WTC11 (cell line): ENCODE measurements at regions not wholly inside any gene's neighbourhood (a gene's known extent, or its start where the extent isn't known, plus 50 kb on each side); places are given as distances from the start of the nearest gene placed in this dataset.

Experiments used
- ATAC-seq: fragments of 200-7000 bp; cut with Tn5 transposase; 2 replicates; pipeline ENCODE4 v1.10.0; 2021; ENCODE audit warnings: mild to moderate bottlenecking, moderate library complexity
- CTCF ChIA-PET: fragments of 300-600 bp; sonication (Branson Sonifier 250); formaldehyde crosslinking; loops from one replicate; lab custom pipeline; 2021; ENCODE audit warnings: antibody characterized with exemption; lab: Charles Lee
- POLR2A ChIA-PET: fragments of 350-600 bp; sonication (Branson Sonifier 250); formaldehyde crosslinking; loops from one replicate; lab custom pipeline; 2021; ENCODE audit warnings: antibody characterized with exemption; lab: Charles Lee
- DNase-seq: peaks from one replicate; pipeline ENCODE4 v3.0.0; 2021; ENCODE audit warnings: low spot score
- H3K27ac Mint-ChIP-seq: 2 replicates; pipeline ENCODE4 v1.8.0; 2021; ENCODE audit warnings: mixed read lengths
- H3K27me3 Mint-ChIP-seq: 2 replicates; pipeline ENCODE4 v1.8.0; 2021; ENCODE audit warnings: low read depth, mild to moderate bottlenecking, moderate library complexity, mixed read lengths
- H3K36me3 Mint-ChIP-seq: 2 replicates; pipeline ENCODE4 v1.8.0; 2021; ENCODE audit warnings: mixed read lengths
- H3K4me1 Mint-ChIP-seq: 2 replicates; pipeline ENCODE4 v1.8.0; 2022; ENCODE audit warnings: mixed read lengths
- H3K4me3 Mint-ChIP-seq: 2 replicates; pipeline ENCODE4 v1.8.0; 2021; ENCODE audit warnings: mild to moderate bottlenecking, moderate library complexity, mixed read lengths
- H3K9me3 Mint-ChIP-seq: 2 replicates; pipeline ENCODE4 v1.8.0; 2021; ENCODE audit warnings: mixed read lengths
- ATF3 ChIP-seq: sonication (generic); formaldehyde crosslinking; conservative IDR thresholded peaks from 2 replicates; pipeline ENCODE4 v1.8.1; 2022; ENCODE audit warnings: mild to moderate bottlenecking, missing genetic modification reagents
- ESRRA ChIP-seq: sonication (generic); formaldehyde crosslinking; IDR thresholded peaks from 2 replicates; pipeline ENCODE4 v1.8.1; 2022; ENCODE audit warnings: mild to moderate bottlenecking, missing genetic modification reagents, borderline replicate concordance
- GTF2I ChIP-seq: fragments of 250-450 bp; sonication (Bioruptor Pico); conservative IDR thresholded peaks from 2 replicates; pipeline ENCODE4 v1.4.0; 2021; ENCODE audit warnings: mild to moderate bottlenecking
- JUN ChIP-seq: sonication (generic); formaldehyde crosslinking; IDR thresholded peaks from 2 replicates; pipeline ENCODE4 v1.8.0; 2023; ENCODE audit warnings: mild to moderate bottlenecking, missing genetic modification reagents
- MLX ChIP-seq: sonication (generic); formaldehyde crosslinking; IDR thresholded peaks from 2 replicates; pipeline ENCODE4 v1.8.1; 2023; ENCODE audit warnings: mild to moderate bottlenecking, missing genetic modification reagents, moderate library complexity
- MXD4 ChIP-seq: fragments of 250-450 bp; sonication (Bioruptor Pico); IDR thresholded peaks from 2 replicates; pipeline ENCODE4 v1.8.0; 2021; ENCODE audit warnings: mild to moderate bottlenecking, moderate library complexity, borderline replicate concordance
- NFYB ChIP-seq: sonication (generic); formaldehyde crosslinking; conservative IDR thresholded peaks from 2 replicates; pipeline ENCODE4 v1.8.0; 2022; ENCODE audit warnings: low read depth, missing genetic modification reagents
- NR1H2 ChIP-seq: sonication (generic); formaldehyde crosslinking; IDR thresholded peaks from 2 replicates; pipeline ENCODE4 v1.9.0; 2021; ENCODE audit warnings: mild to moderate bottlenecking, moderate library complexity, missing genetic modification reagents
- NR2C2 ChIP-seq: sonication (generic); formaldehyde crosslinking; IDR thresholded peaks from 2 replicates; pipeline ENCODE4 v1.8.0; 2022; ENCODE audit warnings: mild to moderate bottlenecking, missing genetic modification reagents
- RORB ChIP-seq: fragments of 250-450 bp; sonication (Bioruptor Pico); IDR thresholded peaks from 2 replicates; pipeline ENCODE4 v1.9.0; 2021; ENCODE audit warnings: mild to moderate bottlenecking
- SOX15 ChIP-seq: fragments of 250-450 bp; sonication (Bioruptor Pico); IDR thresholded peaks from 2 replicates; pipeline ENCODE4 v1.9.0; 2021; ENCODE audit warnings: mild to moderate bottlenecking
- SP1 ChIP-seq: sonication (generic); formaldehyde crosslinking; conservative IDR thresholded peaks from 2 replicates; pipeline ENCODE4 v1.8.1; 2022; ENCODE audit warnings: missing genetic modification reagents
- USF1 ChIP-seq: sonication (generic); formaldehyde crosslinking; IDR thresholded peaks from 2 replicates; pipeline ENCODE4 v1.8.0; 2022; ENCODE audit warnings: mild to moderate bottlenecking, missing genetic modification reagents
- ZNF263 ChIP-seq: sonication (generic); formaldehyde crosslinking; IDR thresholded peaks from 2 replicates; pipeline ENCODE4 v1.8.1; 2022; ENCODE audit warnings: low read depth, mild to moderate bottlenecking, moderate library complexity, missing genetic modification reagents
- TF ChIP-seq, protein P1 (sequence below): fragments of 250-450 bp; sonication (Bioruptor Pico); IDR thresholded peaks from 2 replicates; pipeline ENCODE4 v1.9.0; 2021; ENCODE audit warnings: mild to moderate bottlenecking, borderline replicate concordance
- TF ChIP-seq, protein P2 (sequence below): sonication (generic); formaldehyde crosslinking; IDR thresholded peaks from 2 replicates; pipeline ENCODE4 v1.8.1; 2022; ENCODE audit warnings: low read depth, missing genetic modification reagents, borderline replicate concordance
- TF ChIP-seq, protein P3 (sequence below): sonication (generic); formaldehyde crosslinking; IDR thresholded peaks from 2 replicates; pipeline ENCODE4 v1.8.1; 2023; ENCODE audit warnings: mild to moderate bottlenecking, moderate library complexity, missing genetic modification reagents
- TF ChIP-seq, protein P4 (sequence below): sonication (generic); formaldehyde crosslinking; IDR thresholded peaks from 2 replicates; pipeline ENCODE4 v1.8.1; 2023; ENCODE audit warnings: mild to moderate bottlenecking, missing genetic modification reagents

- TF ChIP-seq USF1 (CRISPR knock-in tag), result no peak
- TF ChIP-seq ESRRA (CRISPR knock-in tag), result no peak
- TF ChIP-seq, protein P1, sequence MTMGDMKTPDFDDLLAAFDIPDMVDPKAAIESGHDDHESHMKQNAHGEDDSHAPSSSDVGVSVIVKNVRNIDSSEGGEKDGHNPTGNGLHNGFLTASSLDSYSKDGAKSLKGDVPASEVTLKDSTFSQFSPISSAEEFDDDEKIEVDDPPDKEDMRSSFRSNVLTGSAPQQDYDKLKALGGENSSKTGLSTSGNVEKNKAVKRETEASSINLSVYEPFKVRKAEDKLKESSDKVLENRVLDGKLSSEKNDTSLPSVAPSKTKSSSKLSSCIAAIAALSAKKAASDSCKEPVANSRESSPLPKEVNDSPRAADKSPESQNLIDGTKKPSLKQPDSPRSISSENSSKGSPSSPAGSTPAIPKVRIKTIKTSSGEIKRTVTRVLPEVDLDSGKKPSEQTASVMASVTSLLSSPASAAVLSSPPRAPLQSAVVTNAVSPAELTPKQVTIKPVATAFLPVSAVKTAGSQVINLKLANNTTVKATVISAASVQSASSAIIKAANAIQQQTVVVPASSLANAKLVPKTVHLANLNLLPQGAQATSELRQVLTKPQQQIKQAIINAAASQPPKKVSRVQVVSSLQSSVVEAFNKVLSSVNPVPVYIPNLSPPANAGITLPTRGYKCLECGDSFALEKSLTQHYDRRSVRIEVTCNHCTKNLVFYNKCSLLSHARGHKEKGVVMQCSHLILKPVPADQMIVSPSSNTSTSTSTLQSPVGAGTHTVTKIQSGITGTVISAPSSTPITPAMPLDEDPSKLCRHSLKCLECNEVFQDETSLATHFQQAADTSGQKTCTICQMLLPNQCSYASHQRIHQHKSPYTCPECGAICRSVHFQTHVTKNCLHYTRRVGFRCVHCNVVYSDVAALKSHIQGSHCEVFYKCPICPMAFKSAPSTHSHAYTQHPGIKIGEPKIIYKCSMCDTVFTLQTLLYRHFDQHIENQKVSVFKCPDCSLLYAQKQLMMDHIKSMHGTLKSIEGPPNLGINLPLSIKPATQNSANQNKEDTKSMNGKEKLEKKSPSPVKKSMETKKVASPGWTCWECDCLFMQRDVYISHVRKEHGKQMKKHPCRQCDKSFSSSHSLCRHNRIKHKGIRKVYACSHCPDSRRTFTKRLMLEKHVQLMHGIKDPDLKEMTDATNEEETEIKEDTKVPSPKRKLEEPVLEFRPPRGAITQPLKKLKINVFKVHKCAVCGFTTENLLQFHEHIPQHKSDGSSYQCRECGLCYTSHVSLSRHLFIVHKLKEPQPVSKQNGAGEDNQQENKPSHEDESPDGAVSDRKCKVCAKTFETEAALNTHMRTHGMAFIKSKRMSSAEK (CRISPR knock-in tag), result no peak
- Mint-ChIP-seq H3K4me1 (peaks cover 76% of the 10 kb centered on the region), H3K4me3 (no peak overlapping the region), H3K27ac (peak overlapping the region; percentile 52), H3K36me3 (no peaks in the 10 kb centered on the region), H3K27me3 (no peaks in the 10 kb centered on the region), H3K9me3 (no peaks in the 10 kb centered on the region)
- POLR2A ChIA-PET, result no interaction called here
- CTCF ChIA-PET, result interaction anchor here (1.9 kb wide), 1 partner anchor 11 kb away, joined by 5 read pairs; no protein-coding TSS in a partner anchor
- ATAC-seq (peak; percentile 73), DNase-seq (no peak)
Measured at GRCh38 chr6:56746767-56747504, 104.2 kb upstream of the DST start.

- ChIA-PET CTCF (no interaction called here), POLR2A (no interaction called here)
- Mint-ChIP-seq H3K36me3 (no peaks in the 10 kb centered on the region), H3K4me1 (peaks cover 75% of the 10 kb centered on the region), H3K9me3 (no peaks in the 10 kb centered on the region), H3K27ac (peak overlapping the region; percentile 72; the same call in 1 of the 2 replicates), H3K4me3 (no peak overlapping the region), H3K27me3 (no peaks in the 10 kb centered on the region)
- no peak for DNase-seq
- TF ChIP-seq, protein P2, sequence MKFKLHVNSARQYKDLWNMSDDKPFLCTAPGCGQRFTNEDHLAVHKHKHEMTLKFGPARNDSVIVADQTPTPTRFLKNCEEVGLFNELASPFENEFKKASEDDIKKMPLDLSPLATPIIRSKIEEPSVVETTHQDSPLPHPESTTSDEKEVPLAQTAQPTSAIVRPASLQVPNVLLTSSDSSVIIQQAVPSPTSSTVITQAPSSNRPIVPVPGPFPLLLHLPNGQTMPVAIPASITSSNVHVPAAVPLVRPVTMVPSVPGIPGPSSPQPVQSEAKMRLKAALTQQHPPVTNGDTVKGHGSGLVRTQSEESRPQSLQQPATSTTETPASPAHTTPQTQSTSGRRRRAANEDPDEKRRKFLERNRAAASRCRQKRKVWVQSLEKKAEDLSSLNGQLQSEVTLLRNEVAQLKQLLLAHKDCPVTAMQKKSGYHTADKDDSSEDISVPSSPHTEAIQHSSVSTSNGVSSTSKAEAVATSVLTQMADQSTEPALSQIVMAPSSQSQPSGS, result no peak
- no peak for TF ChIP-seq NFYB
- TF ChIP-seq GTF2I (CRISPR knock-in tag), result no peak
- no peak for TF ChIP-seq JUN
- no peak for TF ChIP-seq MLX
- no peak for TF ChIP-seq SP1 (CRISPR knock-in tag)
- no peak for TF ChIP-seq USF1 (CRISPR knock-in tag)
- TF ChIP-seq SOX15 (CRISPR knock-in tag), result no peak
- TF ChIP-seq MXD4 (CRISPR knock-in tag), result no peak
- TF ChIP-seq, protein P3, sequence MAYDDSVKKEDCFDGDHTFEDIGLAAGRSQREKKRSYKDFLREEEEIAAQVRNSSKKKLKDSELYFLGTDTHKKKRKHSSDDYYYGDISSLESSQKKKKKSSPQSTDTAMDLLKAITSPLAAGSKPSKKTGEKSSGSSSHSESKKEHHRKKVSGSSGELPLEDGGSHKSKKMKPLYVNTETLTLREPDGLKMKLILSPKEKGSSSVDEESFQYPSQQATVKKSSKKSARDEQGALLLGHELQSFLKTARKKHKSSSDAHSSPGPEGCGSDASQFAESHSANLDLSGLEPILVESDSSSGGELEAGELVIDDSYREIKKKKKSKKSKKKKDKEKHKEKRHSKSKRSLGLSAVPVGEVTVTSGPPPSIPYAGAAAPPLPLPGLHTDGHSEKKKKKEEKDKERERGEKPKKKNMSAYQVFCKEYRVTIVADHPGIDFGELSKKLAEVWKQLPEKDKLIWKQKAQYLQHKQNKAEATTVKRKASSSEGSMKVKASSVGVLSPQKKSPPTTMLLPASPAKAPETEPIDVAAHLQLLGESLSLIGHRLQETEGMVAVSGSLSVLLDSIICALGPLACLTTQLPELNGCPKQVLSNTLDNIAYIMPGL (CRISPR knock-in tag), result no peak
- no peak for TF ChIP-seq ZNF263 (CRISPR knock-in tag)
- TF ChIP-seq NR2C2 (CRISPR knock-in tag), result no peak
- no peak for TF ChIP-seq NR1H2
- no peak for TF ChIP-seq ATF3 (CRISPR knock-in tag)
- no peak for TF ChIP-seq RORB
- TF ChIP-seq, protein P4, sequence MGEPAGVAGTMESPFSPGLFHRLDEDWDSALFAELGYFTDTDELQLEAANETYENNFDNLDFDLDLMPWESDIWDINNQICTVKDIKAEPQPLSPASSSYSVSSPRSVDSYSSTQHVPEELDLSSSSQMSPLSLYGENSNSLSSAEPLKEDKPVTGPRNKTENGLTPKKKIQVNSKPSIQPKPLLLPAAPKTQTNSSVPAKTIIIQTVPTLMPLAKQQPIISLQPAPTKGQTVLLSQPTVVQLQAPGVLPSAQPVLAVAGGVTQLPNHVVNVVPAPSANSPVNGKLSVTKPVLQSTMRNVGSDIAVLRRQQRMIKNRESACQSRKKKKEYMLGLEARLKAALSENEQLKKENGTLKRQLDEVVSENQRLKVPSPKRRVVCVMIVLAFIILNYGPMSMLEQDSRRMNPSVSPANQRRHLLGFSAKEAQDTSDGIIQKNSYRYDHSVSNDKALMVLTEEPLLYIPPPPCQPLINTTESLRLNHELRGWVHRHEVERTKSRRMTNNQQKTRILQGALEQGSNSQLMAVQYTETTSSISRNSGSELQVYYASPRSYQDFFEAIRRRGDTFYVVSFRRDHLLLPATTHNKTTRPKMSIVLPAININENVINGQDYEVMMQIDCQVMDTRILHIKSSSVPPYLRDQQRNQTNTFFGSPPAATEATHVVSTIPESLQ (CRISPR knock-in tag), result no peak
- TF ChIP-seq, all 79 proteins: peak for 0
- ATAC-seq, result no peak
Measured at GRCh38 chr6:56745971-56746370, 103.3 kb upstream of the DST start.
